AG09309 (cell line): ENCODE measurements at regions not wholly inside any gene's neighbourhood (a gene's known extent, or its start where the extent isn't known, plus 50 kb on each side); places are given as distances from the start of the nearest gene placed in this dataset.

Experiments used
- DNase-seq: peaks from one replicate; pipeline ENCODE4 v3.0.0-alpha.2; 2010; ENCODE audit warnings: low read depth
- H3K4me3 ChIP-seq: 2 replicates; pipeline ENCODE4 v1.5.1; 2011; ENCODE audit warnings: mild to moderate bottlenecking, low read depth, low read length, moderate library complexity; ENCODE audit not compliant: control insufficient read depth
- CTCF ChIP-seq: IDR thresholded peaks from 2 replicates; pipeline ENCODE4 v1.5.1; 2011; ENCODE audit warnings: mild to moderate bottlenecking, low read depth, low read length, inconsistent platforms; ENCODE audit not compliant: insufficient read depth, control insufficient read depth; ENCODE audit errors: missing control alignments

- no peak for DNase-seq
- no peak overlapping the region for H3K4me3 ChIP-seq
- TF ChIP-seq CTCF: no peak
Observed at GRCh38 chr4:111648056-111648455, 497.2 kb upstream of the FAM241A start.

GRCh38 chr4:111649308-111649707, 495.9 kb upstream of the FAM241A start:
- no peak for TF ChIP-seq CTCF
- no peak overlapping the region for H3K4me3 ChIP-seq
- DNase-seq: no peak

GRCh38 chr4:111650146-111650545, 495.1 kb upstream of the FAM241A start:
- TF ChIP-seq CTCF: no peak
- H3K4me3 ChIP-seq: no peak overlapping the region

GRCh38 chr4:111650674-111651086, 494.6 kb upstream of the FAM241A start:
- no peak for TF ChIP-seq CTCF
- no peak overlapping the region for H3K4me3 ChIP-seq
- DNase-seq: no peak

More at GRCh38 chr4:111650146-111650545, 495.1 kb upstream of the FAM241A start:
- DNase-seq: no peak

- TF ChIP-seq CTCF: no peak
- no peak overlapping the region for H3K4me3 ChIP-seq
- DNase-seq: no peak
Observed at GRCh38 chr4:111652236-111652635, 493.0 kb upstream of the FAM241A start.

GRCh38 chr4:111652986-111653385, 492.3 kb upstream of the FAM241A start:
- no peak overlapping the region for H3K4me3 ChIP-seq
- TF ChIP-seq CTCF: no peak
- no peak for DNase-seq

GRCh38 chr4:111662496-111662895, 482.8 kb upstream of the FAM241A start:
- no peak for DNase-seq
- no peak overlapping the region for H3K4me3 ChIP-seq
- TF ChIP-seq CTCF: no peak
